H1 (cell line): ENCODE measurements at regions not wholly inside any gene's neighbourhood (a gene's known extent, or its start where the extent isn't known, plus 50 kb on each side); places are given as distances from the start of the nearest gene placed in this dataset.

Experiments
- CTCF ChIA-PET: fragments of 300-600 bp; sonication (Branson Sonifier 250); formaldehyde crosslinking; loops from one replicate; lab custom pipeline; 2021; ENCODE audit not compliant: partially characterized antibody; lab: Charles Lee
- POLR2A ChIA-PET: fragments of 300-600 bp; sonication (Branson Sonifier 250); formaldehyde crosslinking; loops from one replicate; lab custom pipeline; 2021; ENCODE audit warnings: inconsistent platforms; ENCODE audit not compliant: partially characterized antibody; lab: Charles Lee
- DNase-seq, 2 experiments: peaks; one replicate each; pipeline versions ENCODE4 v3.0.0 to v3.0.0-alpha.2; 2010 to 2022; ENCODE audit warnings: low spot score in 2 of 2, low read depth in 1 of 2, mixed read lengths in 1 of 2
- FAIRE-seq: peaks from 2 replicates; lab custom pipeline; 2011; peaks lifted over from hg19 to GRCh38; lab: Jason Lieb, UNC
- H2AFZ ChIP-seq: 2 replicates; pipeline ENCODE4 v1.8.1; 2012; ENCODE audit warnings: low read length, inconsistent platforms
- H2AK5ac ChIP-seq: 2 replicates; pipeline ENCODE4 v1.6.1; 2013; ENCODE audit warnings: low read depth, low read length
- H2BK120ac ChIP-seq: replicated peaks from 2 replicates; pipeline ENCODE3; 2013; ENCODE audit warnings: low read depth, low read length, inconsistent platforms
- H2BK12ac ChIP-seq: 2 replicates; pipeline ENCODE4 v1.6.1; 2013; ENCODE audit warnings: low read depth, low read length
- H2BK15ac ChIP-seq: 2 replicates; pipeline ENCODE4 v1.6.1; 2013; ENCODE audit warnings: low read length
- H2BK20ac ChIP-seq: 2 replicates; pipeline ENCODE4 v1.6.1; 2013; ENCODE audit warnings: low read length
- H2BK5ac ChIP-seq: 2 replicates; pipeline ENCODE4 v1.6.1; 2013; ENCODE audit warnings: low read depth, low read length
- H3K14ac ChIP-seq: 2 replicates; pipeline ENCODE4 v1.6.1; 2013; ENCODE audit warnings: inconsistent platforms; ENCODE audit not compliant: insufficient read length
- H3K18ac ChIP-seq: 2 replicates; pipeline ENCODE4 v1.6.1; 2013; ENCODE audit warnings: low read length; ENCODE audit errors: extremely low read depth
- H3K23ac ChIP-seq: 2 replicates; pipeline ENCODE4 v1.6.1; 2013; ENCODE audit warnings: inconsistent platforms; ENCODE audit not compliant: insufficient read length
- H3K23me2 ChIP-seq: 2 replicates; pipeline ENCODE4 v1.6.1; 2013; ENCODE audit warnings: low read depth, low read length
- H3K27ac ChIP-seq: 2 replicates; pipeline ENCODE4 v1.6.1; 2011; ENCODE audit warnings: low read depth, low read length, inconsistent platforms
- H3K27me3 ChIP-seq, 4 experiments: replicated peaks in 1 of 4; 1 replicate in 1 of 4; 2 replicates in 3 of 4; pipeline versions ENCODE4 v1.6.1 to v1.8.1; 2011 to 2013; ENCODE audit warnings: low read length in 3 of 4, mild to moderate bottlenecking in 3 of 4, inconsistent platforms in 2 of 4, mixed read lengths in 2 of 4, moderate library complexity in 1 of 4; ENCODE audit not compliant: control insufficient read depth in 3 of 4, insufficient read depth in 3 of 4; ENCODE audit errors: extremely low read depth in 1 of 4
- H3K36me3 ChIP-seq, 4 experiments: 2 replicates each; pipeline versions ENCODE4 v1.6.1 to v1.8.1; 2011 to 2013; ENCODE audit warnings: mild to moderate bottlenecking in 4 of 4, low read length in 3 of 4, moderate library complexity in 2 of 4, control low read depth in 1 of 4, inconsistent platforms in 1 of 4; ENCODE audit not compliant: insufficient read depth in 4 of 4, control insufficient read depth in 2 of 4
- H3K4ac ChIP-seq: replicated peaks from 2 replicates; pipeline ENCODE3; 2013; ENCODE audit warnings: low read length, low read depth, mixed read lengths, inconsistent platforms; ENCODE audit not compliant: insufficient read length
- H3K4me1 ChIP-seq, 4 experiments: replicated peaks in 1 of 4; 1 replicate in 1 of 4; 2 replicates in 3 of 4; pipeline versions ENCODE4 v1.6.1 to v1.8.1; 2011 to 2013; ENCODE audit warnings: low read length in 3 of 4, inconsistent platforms in 2 of 4, mixed read lengths in 1 of 4; ENCODE audit not compliant: insufficient read depth in 4 of 4, control insufficient read depth in 3 of 4
- H3K4me2 ChIP-seq, 2 experiments: 2 replicates each; pipeline versions ENCODE4 v1.6.1 to v1.8.1; 2011 to 2013; ENCODE audit warnings: low read depth in 2 of 2, low read length in 2 of 2, control low read depth in 1 of 2, inconsistent platforms in 1 of 2, mild to moderate bottlenecking in 1 of 2; ENCODE audit not compliant: insufficient read depth in 1 of 2
- H3K4me3 ChIP-seq, 4 experiments: fragments of 200-600, 300-600 bp in 1 of 4; sonication (generic), shearing (Covaris generic), sonication (Bioruptor Twin) in 1 of 4; 2 replicates each; pipeline versions ENCODE4 v1.5.1 to v1.8.1; 2011 to 2016; ENCODE audit warnings: low read length in 4 of 4, low read depth in 3 of 4, control low read depth in 2 of 4, inconsistent platforms in 2 of 4, mild to moderate bottlenecking in 2 of 4, mixed read lengths in 1 of 4, moderate library complexity in 1 of 4; ENCODE audit not compliant: insufficient read depth in 2 of 4; ENCODE audit errors: extremely low read depth in 1 of 4
- H3K56ac ChIP-seq: replicated peaks from 2 replicates; pipeline ENCODE3; 2013; ENCODE audit warnings: low read depth, mild to moderate bottlenecking, mixed read lengths, low read length, inconsistent platforms; ENCODE audit not compliant: insufficient read length
- H3K79me1 ChIP-seq: 2 replicates; pipeline ENCODE4 v1.6.1; 2013; ENCODE audit warnings: low read depth, low read length, control low read depth
- H3K79me2 ChIP-seq, 2 experiments: 2 replicates each; pipeline versions ENCODE4 v1.6.1 to v1.8.1; 2012 to 2013; ENCODE audit warnings: low read length in 2 of 2, mild to moderate bottlenecking in 2 of 2, inconsistent platforms in 1 of 2; ENCODE audit not compliant: insufficient read depth in 2 of 2, control insufficient read depth in 1 of 2
- H3K9ac ChIP-seq, 4 experiments: replicated peaks in 1 of 4; 1 replicate in 1 of 4; 2 replicates in 3 of 4; pipeline versions ENCODE4 v1.6.1 to v1.8.1; 2011 to 2013; ENCODE audit warnings: low read depth in 3 of 4, low read length in 3 of 4, control low read depth in 2 of 4, mild to moderate bottlenecking in 2 of 4, moderate library complexity in 2 of 4, inconsistent platforms in 1 of 4; ENCODE audit errors: extremely low read depth in 1 of 4
- H3K9me3 ChIP-seq, 2 experiments: 2 replicates each; pipeline versions ENCODE4 v1.6.1 to v1.8.1; 2012 to 2013; ENCODE audit warnings: mild to moderate bottlenecking in 2 of 2, moderate library complexity in 2 of 2, control low read depth in 1 of 2, inconsistent platforms in 1 of 2, low read depth in 1 of 2, low read length in 1 of 2, mixed read lengths in 1 of 2; ENCODE audit not compliant: insufficient read depth in 2 of 2
- H4K20me1 ChIP-seq, 2 experiments: replicated peaks in 1 of 2; 2 replicates each; pipeline versions ENCODE3 to v1.8.1; 2011 to 2013; ENCODE audit warnings: inconsistent platforms in 2 of 2, low read length in 2 of 2, mild to moderate bottlenecking in 1 of 2; ENCODE audit not compliant: insufficient read depth in 2 of 2, control insufficient read depth in 1 of 2
- H4K5ac ChIP-seq: 2 replicates; pipeline ENCODE4 v1.6.1; 2013; ENCODE audit warnings: low read length, low read depth, mixed read lengths, inconsistent platforms; ENCODE audit not compliant: insufficient read length
- H4K8ac ChIP-seq: 2 replicates; pipeline ENCODE4 v1.8.0; 2013; ENCODE audit warnings: mild to moderate bottlenecking, moderate library complexity, low read length, inconsistent platforms; ENCODE audit not compliant: insufficient read depth; ENCODE audit errors: extremely low read depth
- H4K91ac ChIP-seq: replicated peaks from 2 replicates; pipeline ENCODE3; 2013; ENCODE audit warnings: low read length, mixed read lengths, inconsistent platforms; ENCODE audit not compliant: insufficient read length
- CHD2 ChIP-seq: IDR thresholded peaks from 2 replicates; pipeline ENCODE4 v1.6.1; 2012; ENCODE audit warnings: low read length, improper control_type of control experiment
- CTBP2 ChIP-seq: IDR thresholded peaks from 2 replicates; pipeline ENCODE4 v1.7.0; 2011; ENCODE audit warnings: borderline replicate concordance, mild to moderate bottlenecking, moderate library complexity, mixed read lengths, low read length; ENCODE audit not compliant: insufficient read depth, insufficient read length
- EGR1 ChIP-seq: IDR thresholded peaks from 2 replicates; pipeline ENCODE4 v1.6.1; 2011; ENCODE audit warnings: low read depth, low read length, borderline replicate concordance
- EP300 ChIP-seq, 2 experiments: IDR thresholded peaks; 1 replicate in 1 of 2; 2 replicates in 1 of 2; pipeline ENCODE4 v1.6.1; 2011 to 2012; ENCODE audit warnings: low read depth in 2 of 2, low read length in 2 of 2, mild to moderate bottlenecking in 2 of 2, borderline replicate concordance in 1 of 2, inconsistent platforms in 1 of 2, moderate library complexity in 1 of 2
- FOSL1 ChIP-seq: IDR thresholded peaks from 2 replicates; pipeline ENCODE4 v1.6.1; 2011; ENCODE audit warnings: mild to moderate bottlenecking, low read depth, low read length, moderate library complexity; ENCODE audit not compliant: insufficient read depth
- KDM1A ChIP-seq: fragments of 200-600, 300-600 bp; sonication (generic); IDR thresholded peaks from 2 replicates; pipeline ENCODE4 v1.7.1; 2016; ENCODE audit warnings: mild to moderate bottlenecking, low read length, borderline replicate concordance
- KDM5A ChIP-seq: fragments of 200-600 bp; IDR thresholded peaks from 2 replicates; pipeline ENCODE4 v1.7.1; 2012; ENCODE audit warnings: mild to moderate bottlenecking, low read length, inconsistent platforms, mixed read lengths
- POLR2AphosphoS5 ChIP-seq: IDR thresholded peaks from 2 replicates; pipeline ENCODE4 v1.6.1; 2011; ENCODE audit warnings: low read depth, low read length
- POU5F1 ChIP-seq: IDR thresholded peaks from 2 replicates; pipeline ENCODE4 v1.6.1; 2011; ENCODE audit warnings: low read depth, mild to moderate bottlenecking, low read length, moderate library complexity
- RFX5 ChIP-seq: IDR thresholded peaks from 2 replicates; pipeline ENCODE4 v1.6.1; 2011; ENCODE audit warnings: low read depth, low read length, improper control_type of control experiment, borderline replicate concordance
- SAP30 ChIP-seq: fragments of 300-600 bp; sonication (generic); IDR thresholded peaks from 2 replicates; pipeline ENCODE4 v1.7.1; 2012; ENCODE audit warnings: low read length, moderate library complexity, mild to moderate bottlenecking, inconsistent platforms; ENCODE audit not compliant: insufficient read depth, insufficient replicate concordance
- SIRT6 ChIP-seq: IDR thresholded peaks from one replicate; pipeline ENCODE4 v1.7.1; 2012; ENCODE audit warnings: low read length, inconsistent platforms
- SP4 ChIP-seq: IDR thresholded peaks from 2 replicates; pipeline ENCODE4 v1.6.1; 2012; ENCODE audit warnings: low read length, inconsistent platforms
- TCF12 ChIP-seq: IDR thresholded peaks from 2 replicates; pipeline ENCODE4 v1.6.1; 2011; ENCODE audit warnings: low read depth, mild to moderate bottlenecking, low read length
- USF2 ChIP-seq: IDR thresholded peaks from 2 replicates; pipeline ENCODE4 v1.6.1; 2011; ENCODE audit warnings: low read length, improper control_type of control experiment
- WGBS, 2 experiments: shearing (Covaris generic) in 1 of 2; methylation state at CpG; one replicate each; pipeline versions ENCODE4 v1.1.6 to v1.1.7; 2013 to 2015; ENCODE audit warnings: low lambda C conversion rate in 2 of 2, mixed read lengths in 2 of 2, inconsistent platforms in 1 of 2, low coverage in 1 of 2, missing lambda C conversion rate in 1 of 2; ENCODE audit not compliant: insufficient replicate concordance in 2 of 2, insufficient coverage in 1 of 2, insufficient read length in 1 of 2; ENCODE audit errors: extremely low coverage in 1 of 2, missing lambda C conversion rate in 1 of 2; 5-methylcytosine and 5-hydroxymethylcytosine counted together

DNA sequence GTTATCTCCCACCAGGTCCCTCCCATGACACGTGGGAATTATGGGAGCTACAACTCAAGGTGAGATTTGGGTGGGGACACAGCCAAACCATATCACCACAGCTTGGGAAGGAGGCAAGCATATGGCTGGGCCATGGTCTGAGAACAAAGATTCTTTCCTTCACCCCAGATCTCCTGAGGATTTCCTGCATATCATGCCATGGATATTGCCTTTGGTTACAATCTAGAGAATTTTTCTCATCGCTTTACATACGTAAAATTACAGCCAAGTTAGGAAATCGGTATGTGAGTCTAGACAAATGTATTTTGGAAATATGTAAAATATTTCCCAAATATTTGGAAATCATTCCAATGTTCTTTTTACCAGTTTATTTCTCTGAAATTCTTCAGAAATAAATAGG, 398.3 kb downstream of the RFC3 start:
- Histone ChIP-seq H3K9ac (no peak overlapping the region), H2AFZ (no peak overlapping the region), H4K91ac (no peak overlapping the region), H2BK15ac (no peak overlapping the region), H3K27me3 (no peaks in the 10 kb centered on the region), H3K79me2 (no peaks in the 10 kb centered on the region), H3K4me2 (no peak overlapping the region), H3K79me1 (no peaks in the 10 kb centered on the region), H3K4ac (no peak overlapping the region), H3K18ac (no peak overlapping the region), H2BK5ac (no peak overlapping the region), H2AK5ac (no peak overlapping the region), H3K4me1 (no peaks in the 10 kb centered on the region), H4K8ac (no peak overlapping the region), H3K56ac (no peak overlapping the region), H4K5ac (no peak overlapping the region), H3K36me3 (no peaks in the 10 kb centered on the region), H3K14ac (no peak overlapping the region), H2BK12ac (no peak overlapping the region), H2BK120ac (no peak overlapping the region), H3K23ac (no peak overlapping the region), H3K4me3 (no peak overlapping the region), H3K9me3 (no peaks in the 10 kb centered on the region), H4K20me1 (no peaks in the 10 kb centered on the region), H3K23me2 (no peaks in the 10 kb centered on the region; the same call in 1 of the 2 replicates), H2BK20ac (no peak overlapping the region), H3K27ac (no peak overlapping the region)
- CTCF ChIA-PET = no interaction called here
- POLR2A ChIA-PET = no interaction called here
- WGBS, 2 experiments = 93% methylated on average over 4 of the region's 4 CpGs; no CpG with 5 or more reads in 1 of the 2 experiments
- FAIRE-seq (no peak), DNase-seq (no peak)
- TF ChIP-seq RFX5 (no peak), POLR2AphosphoS5 (no peak), FOSL1 (no peak), CHD2 (no peak), SAP30 (no peak), KDM5A (no peak), USF2 (no peak), KDM1A (no peak), EGR1 (no peak), POU5F1 (no peak), TCF12 (no peak), SIRT6 (no peak), EP300 (IDR thresholded peaks at IDR 0.05; ENCODE audit: borderline replicate concordance in 1 of 2, low read depth in 2 of 2, low read length in 2 of 2) (no peak), SP4 (no peak), CTBP2 (no peak)
